ENCODE measurements at regions not wholly inside any gene's neighbourhood (a gene's known extent, or its start where the extent isn't known, plus 50 kb on each side); places are given as distances from the start of the nearest gene placed in this dataset.

DNA sequence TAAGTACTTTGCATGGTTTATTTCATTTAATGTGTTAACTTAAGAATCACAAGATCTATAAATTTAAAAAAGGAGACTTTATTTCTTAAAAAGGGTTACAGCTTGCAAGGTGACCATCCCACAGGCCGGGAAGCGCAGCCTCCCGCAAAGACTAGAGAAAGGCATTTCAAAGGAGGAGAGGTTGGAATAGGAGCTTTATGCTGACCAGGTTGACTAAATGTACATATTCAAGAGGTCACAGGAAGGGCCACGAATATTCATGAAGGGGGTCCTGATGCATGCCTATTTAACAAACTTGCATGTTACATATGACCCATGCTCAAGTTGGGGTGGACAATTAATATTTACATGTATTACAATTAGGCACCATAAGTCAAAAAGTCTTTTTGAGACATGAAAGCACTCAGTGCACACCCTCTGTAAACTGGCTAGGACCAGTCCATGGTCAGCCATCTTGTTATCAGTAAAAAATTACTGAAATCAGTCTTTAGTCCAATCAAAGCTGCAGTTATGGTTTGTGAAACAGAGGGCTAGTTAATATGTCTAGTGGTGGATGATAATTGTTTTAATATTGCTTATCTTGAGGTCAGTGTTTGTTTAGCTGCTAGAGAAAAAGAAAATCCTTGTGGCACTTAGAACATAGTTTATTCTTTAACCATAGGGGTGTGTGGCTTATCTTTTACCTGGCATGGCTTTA, 169.3 kb downstream of the KCNE4 start:
- Histone ChIP-seq H2BK20ac (ENCODE audit: low read depth, low read length) (no peak overlapping the region), H3K4me1 (ENCODE audit: control insufficient read depth, insufficient read depth, low read length) (no peaks in the 10 kb centered on the region), H4K91ac (ENCODE audit: insufficient read depth, low read depth, low read length) (no peak overlapping the region), H3K9ac (ENCODE audit: low read depth, low read length) (no peak overlapping the region), H2BK15ac (ENCODE audit: low read depth, low read length) (no peak overlapping the region), H4K20me1 (ENCODE audit: insufficient read depth, low read length) (no peaks in the 10 kb centered on the region), H3K4me2 (ENCODE audit: low read depth, low read length) (no peak overlapping the region), H3K56ac (ENCODE audit: extremely low read depth, insufficient read depth, low read length) (no peak overlapping the region), H2AK5ac (ENCODE audit: low read depth, low read length) (no peak overlapping the region), H3K79me1 (ENCODE audit: low read depth in 1 of 2, low read length in 2 of 2) (no peaks in the 10 kb centered on the region), H3K9me1 (ENCODE audit: insufficient read depth, low read length) (no peaks in the 10 kb centered on the region), H3K27ac (ENCODE audit: insufficient read depth, low read length) (no peak overlapping the region), H2AK9ac (replicated peaks; ENCODE audit: low read depth, low read length, poor library complexity) (no peak overlapping the region), H2AFZ (replicated peaks; ENCODE audit: low read length, poor library complexity) (no peak overlapping the region), H3K14ac (replicated peaks; ENCODE audit: low read depth, low read length) (no peak overlapping the region), H3K4me3 (ENCODE audit: insufficient read depth, low read depth, low read length) (no peak overlapping the region), H3K9me3 (ENCODE audit: control insufficient read depth, insufficient read depth, low read length) (no peaks in the 10 kb centered on the region), H3K23ac (ENCODE audit: low read depth, low read length) (no peak overlapping the region), H3K18ac (ENCODE audit: low read depth, low read length) (no peak overlapping the region), H3K4ac (ENCODE audit: low read depth, low read length) (no peak overlapping the region), H3K36me3 (ENCODE audit: control insufficient read depth, insufficient read depth, low read length) (no peaks in the 10 kb centered on the region), H2BK5ac (ENCODE audit: low read depth, low read length, poor library complexity, severe bottlenecking) (no peak overlapping the region), H4K5ac (ENCODE audit: low read depth, low read length) (no peak overlapping the region), H2BK120ac (ENCODE audit: low read depth, low read length) (no peak overlapping the region), H4K8ac (ENCODE audit: low read depth in 2 of 2, low read length in 2 of 2) (no peak overlapping the region), H3K27me3 (ENCODE audit: control insufficient read depth, insufficient read depth, low read length) (peaks cover 2% of the 10 kb centered on the region; the same call in 1 of the 2 replicates)
- DNase-seq (no peak), ATAC-seq (ENCODE audit: low read depth) (no peak)
- ChIA-PET POLR2A (ENCODE audit: unreplicated experiment) (no interaction called here), CTCF (no interaction called here)
- in situ Hi-C loops (cut with MboI; ENCODE audit: low sequenced_read_pairs) (no loop called here), intact Hi-C loops (cut with micrococcal nuclease) (no loop called here), dilution Hi-C loops (cut with HindIII; ENCODE audit: low sequenced_read_pairs, unreplicated experiment) (no loop called here)
- no peak for TF ChIP-seq RAD21 (IDR thresholded peaks at IDR 0.05; ENCODE audit: low read length)
- BruUV-seq (replicated peaks): no TSS peak
- no CpG with 5 or more reads among the region's 4 CpGs for WGBS, 2 experiments (ENCODE audit: extremely low coverage in 2 of 2, insufficient read length in 1 of 2)

Measured in IMR-90 (cell line).